ENCODE measurements at regions not wholly inside any gene's neighbourhood (a gene's known extent, or its start where the extent isn't known, plus 50 kb on each side); places are given as distances from the start of the nearest gene placed in this dataset.

GRCh38 chrX:7252013-7252610, 104.2 kb upstream of the PUDP start:
- no peaks in the 10 kb centered on the region for H3K36me3 ChIP-seq (ENCODE audit: control insufficient read depth, insufficient read depth, low read length)
- no peak overlapping the region for H3K27ac ChIP-seq (ENCODE audit: low read depth, low read length)
- no peaks in the 10 kb centered on the region for H3K4me1 ChIP-seq (ENCODE audit: control insufficient read depth, low read depth, low read length)
- no CpG with 5 or more reads among the region's 5 CpGs for WGBS (ENCODE audit: extremely low coverage, insufficient coverage, low lambda C conversion rate)
- no peaks in the 10 kb centered on the region for H3K79me1 ChIP-seq (ENCODE audit: low read length)
- no peak overlapping the region for H2BK15ac ChIP-seq (replicated peaks; ENCODE audit: low read depth)
- DNase-seq: no peak
- no peak overlapping the region for H3K23ac ChIP-seq (ENCODE audit: low read length)
- no peak overlapping the region for H2BK5ac ChIP-seq (ENCODE audit: low read length)
- H3K4ac ChIP-seq (ENCODE audit: low read depth, low read length): no peak overlapping the region
- no peak overlapping the region for H3K4me3 ChIP-seq (ENCODE audit: low read length)
- no peak overlapping the region for H2AK5ac ChIP-seq (ENCODE audit: low read length)
- no peak overlapping the region for H3K18ac ChIP-seq (ENCODE audit: low read length)
- no peak overlapping the region for H4K8ac ChIP-seq (ENCODE audit: low read depth, low read length)
- no peaks in the 10 kb centered on the region for H3K79me2 ChIP-seq (ENCODE audit: control insufficient read depth, insufficient read depth, low read length)
- H4K5ac ChIP-seq (ENCODE audit: low read length): no peak overlapping the region
- H3K56ac ChIP-seq (ENCODE audit: low read length): no peak overlapping the region
- no peak overlapping the region for H2BK120ac ChIP-seq (ENCODE audit: low read depth, low read length)
- no peak overlapping the region for H3K9ac ChIP-seq (ENCODE audit: low read length)
- H3K27me3 ChIP-seq (ENCODE audit: insufficient read depth, low read length, poor library complexity): no peaks in the 10 kb centered on the region
- no peak overlapping the region for H3K4me2 ChIP-seq (ENCODE audit: low read length)

DNA sequence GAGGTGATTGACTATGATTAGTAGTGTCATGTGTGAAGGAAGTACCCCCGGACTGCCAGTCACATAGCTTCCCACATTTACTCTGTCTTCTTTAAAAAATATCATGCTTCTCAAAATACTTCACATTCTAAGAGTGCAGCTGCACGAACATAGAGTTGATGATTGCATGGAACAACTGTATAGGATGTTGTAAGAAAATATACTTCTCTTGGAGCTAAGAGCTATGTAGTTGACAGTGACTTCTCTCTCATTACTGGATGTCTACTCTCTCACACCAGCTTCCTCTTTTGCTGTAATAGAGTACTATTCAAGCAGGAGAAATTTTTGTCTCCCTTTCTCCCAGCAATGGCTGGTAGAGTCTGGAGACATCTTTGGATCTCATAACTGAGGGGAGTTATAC, 99.4 kb upstream of the PUDP start:
- no peak overlapping the region for H3K18ac ChIP-seq (ENCODE audit: low read length)
- no peak for DNase-seq
- no peaks in the 10 kb centered on the region for H3K36me3 ChIP-seq (ENCODE audit: control insufficient read depth, insufficient read depth, low read length)
- H4K8ac ChIP-seq (ENCODE audit: low read depth, low read length): no peak overlapping the region
- no peak overlapping the region for H4K5ac ChIP-seq (ENCODE audit: low read length)
- no peak overlapping the region for H3K23ac ChIP-seq (ENCODE audit: low read length)
- H3K27ac ChIP-seq (ENCODE audit: low read depth, low read length): no peak overlapping the region
- no peaks in the 10 kb centered on the region for H3K27me3 ChIP-seq (ENCODE audit: insufficient read depth, low read length, poor library complexity)
- H3K79me2 ChIP-seq (ENCODE audit: control insufficient read depth, insufficient read depth, low read length): no peaks in the 10 kb centered on the region
- WGBS (ENCODE audit: extremely low coverage, insufficient coverage, low lambda C conversion rate): no CpG with 5 or more reads among the region's 2 CpGs
- no peak overlapping the region for H3K56ac ChIP-seq (ENCODE audit: low read length)
- H2BK5ac ChIP-seq (ENCODE audit: low read length): no peak overlapping the region
- no peak overlapping the region for H3K4me3 ChIP-seq (ENCODE audit: low read length)
- no peak overlapping the region for H2BK15ac ChIP-seq (replicated peaks; ENCODE audit: low read depth)
- no peak overlapping the region for H3K9ac ChIP-seq (ENCODE audit: low read length)
- no peak overlapping the region for H2BK120ac ChIP-seq (ENCODE audit: low read depth, low read length)
- H3K4me1 ChIP-seq (ENCODE audit: control insufficient read depth, low read depth, low read length): no peaks in the 10 kb centered on the region
- no peak overlapping the region for H2AK5ac ChIP-seq (ENCODE audit: low read length)
- no peak overlapping the region for H3K4ac ChIP-seq (ENCODE audit: low read depth, low read length)
- no peak overlapping the region for H3K4me2 ChIP-seq (ENCODE audit: low read length)
- no peaks in the 10 kb centered on the region for H3K79me1 ChIP-seq (ENCODE audit: low read length)

DNA sequence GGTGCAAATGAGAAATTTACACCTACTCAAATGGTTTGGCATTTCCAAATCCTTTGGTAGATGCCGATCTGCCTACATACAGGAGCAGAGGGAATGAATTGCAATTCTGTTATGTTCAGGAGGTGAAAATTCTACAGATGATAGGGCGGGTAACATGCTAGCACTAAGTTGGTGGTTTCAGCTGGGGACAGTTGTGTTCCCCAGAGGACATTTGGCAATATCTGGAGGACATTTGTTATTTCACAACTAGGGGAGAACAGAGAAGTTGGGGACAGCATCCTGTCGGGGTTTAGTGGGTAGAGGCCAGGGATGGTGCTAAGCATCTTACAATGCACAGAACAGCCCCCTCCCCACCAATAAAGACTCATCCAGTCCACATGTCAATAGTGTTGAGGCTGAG, 96.5 kb upstream of the PUDP start:
- Histone ChIP-seq H3K27me3 (ENCODE audit: insufficient read depth, low read length, poor library complexity) (no peaks in the 10 kb centered on the region), H3K79me1 (ENCODE audit: low read length) (no peaks in the 10 kb centered on the region), H4K8ac (ENCODE audit: low read depth, low read length) (no peak overlapping the region), H3K4me2 (ENCODE audit: low read length) (no peak overlapping the region), H3K4me1 (ENCODE audit: control insufficient read depth, low read depth, low read length) (no peaks in the 10 kb centered on the region), H3K4me3 (ENCODE audit: low read length) (no peak overlapping the region), H2AK5ac (ENCODE audit: low read length) (no peak overlapping the region), H3K36me3 (ENCODE audit: control insufficient read depth, insufficient read depth, low read length) (no peaks in the 10 kb centered on the region), H2BK5ac (ENCODE audit: low read length) (no peak overlapping the region), H3K9ac (ENCODE audit: low read length) (no peak overlapping the region), H4K5ac (ENCODE audit: low read length) (no peak overlapping the region), H2BK15ac (replicated peaks; ENCODE audit: low read depth) (no peak overlapping the region), H3K79me2 (ENCODE audit: control insufficient read depth, insufficient read depth, low read length) (no peaks in the 10 kb centered on the region), H3K56ac (ENCODE audit: low read length) (no peak overlapping the region), H3K18ac (ENCODE audit: low read length) (no peak overlapping the region), H3K23ac (ENCODE audit: low read length) (no peak overlapping the region), H3K27ac (ENCODE audit: low read depth, low read length) (no peak overlapping the region), H3K4ac (ENCODE audit: low read depth, low read length) (no peak overlapping the region), H2BK120ac (ENCODE audit: low read depth, low read length) (no peak overlapping the region)
- no peak for DNase-seq
- WGBS (ENCODE audit: extremely low coverage, insufficient coverage, low lambda C conversion rate): no CpG with 5 or more reads among the region's 3 CpGs

DNA sequence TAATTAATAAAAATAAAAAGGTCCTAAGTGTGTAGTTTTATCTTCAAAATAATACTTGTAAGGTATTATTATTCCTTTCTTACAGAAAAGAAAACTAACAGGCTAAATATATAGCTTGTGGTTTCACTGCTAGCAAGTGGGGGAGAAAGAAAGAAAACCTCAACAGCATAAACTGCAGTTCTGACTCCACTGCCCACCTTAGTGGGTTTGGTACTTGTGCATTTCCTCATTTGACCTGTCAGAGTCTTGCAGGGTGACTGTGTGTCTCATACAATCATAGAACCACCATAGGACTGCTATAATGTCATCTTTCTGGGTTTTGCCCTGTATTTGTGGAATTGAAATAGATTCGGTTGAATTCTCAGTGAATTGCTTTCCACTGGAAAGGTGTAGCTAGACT, 94.7 kb upstream of the PUDP start:
- H3K4me2 ChIP-seq (ENCODE audit: low read length): no peak overlapping the region
- H2BK120ac ChIP-seq (ENCODE audit: low read depth, low read length): no peak overlapping the region
- WGBS (ENCODE audit: extremely low coverage, insufficient coverage, low lambda C conversion rate): no CpG with 5 or more reads among the region's 1 CpG
- H3K56ac ChIP-seq (ENCODE audit: low read length): no peak overlapping the region
- H3K4ac ChIP-seq (ENCODE audit: low read depth, low read length): no peak overlapping the region
- DNase-seq: no peak
- H3K18ac ChIP-seq (ENCODE audit: low read length): no peak overlapping the region
- no peaks in the 10 kb centered on the region for H3K36me3 ChIP-seq (ENCODE audit: control insufficient read depth, insufficient read depth, low read length)
- H3K9ac ChIP-seq (ENCODE audit: low read length): no peak overlapping the region
- no peak overlapping the region for H2AK5ac ChIP-seq (ENCODE audit: low read length)
- no peaks in the 10 kb centered on the region for H3K27me3 ChIP-seq (ENCODE audit: insufficient read depth, low read length, poor library complexity)
- no peak overlapping the region for H2BK5ac ChIP-seq (ENCODE audit: low read length)
- H3K27ac ChIP-seq (ENCODE audit: low read depth, low read length): no peak overlapping the region
- no peak overlapping the region for H4K5ac ChIP-seq (ENCODE audit: low read length)
- no peak overlapping the region for H2BK15ac ChIP-seq (replicated peaks; ENCODE audit: low read depth)
- H3K4me3 ChIP-seq (ENCODE audit: low read length): no peak overlapping the region
- no peaks in the 10 kb centered on the region for H3K4me1 ChIP-seq (ENCODE audit: control insufficient read depth, low read depth, low read length)
- no peak overlapping the region for H4K8ac ChIP-seq (ENCODE audit: low read depth, low read length)
- H3K79me1 ChIP-seq (ENCODE audit: low read length): no peaks in the 10 kb centered on the region
- no peaks in the 10 kb centered on the region for H3K79me2 ChIP-seq (ENCODE audit: control insufficient read depth, insufficient read depth, low read length)
- no peak overlapping the region for H3K23ac ChIP-seq (ENCODE audit: low read length)

GRCh38 chrX:7240929-7241328, 93.0 kb upstream of the PUDP start:
- no peak overlapping the region for H2BK120ac ChIP-seq (ENCODE audit: low read depth, low read length)
- no CpG with 5 or more reads among the region's 2 CpGs for WGBS (ENCODE audit: extremely low coverage, insufficient coverage, low lambda C conversion rate)
- no peak overlapping the region for H4K8ac ChIP-seq (ENCODE audit: low read depth, low read length)

DNA sequence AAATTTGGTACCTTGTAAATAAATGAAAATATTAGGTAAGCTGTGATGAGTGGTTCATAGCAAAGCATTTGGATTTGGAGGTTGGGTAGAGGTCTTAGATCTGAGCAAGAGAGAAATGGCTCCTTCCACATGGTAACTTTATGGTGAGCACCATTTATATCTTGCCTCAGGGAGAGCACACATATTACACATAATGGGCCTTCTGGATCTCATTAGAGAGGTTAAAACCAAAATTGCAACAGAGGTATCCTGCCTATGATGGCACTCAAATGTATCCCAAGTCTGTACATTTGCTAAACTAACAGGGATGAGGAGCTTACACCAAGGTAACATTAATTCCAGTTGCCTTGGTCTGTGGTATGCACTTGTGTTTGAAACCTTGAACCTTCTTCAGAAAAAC, 87.1 kb upstream of the PUDP start:
- H3K79me1 ChIP-seq (ENCODE audit: low read length): no peaks in the 10 kb centered on the region
- no peak overlapping the region for H3K4me2 ChIP-seq (ENCODE audit: low read length)
- H4K5ac ChIP-seq (ENCODE audit: low read length): no peak overlapping the region
- no peak overlapping the region for H2BK15ac ChIP-seq (replicated peaks; ENCODE audit: low read depth)
- no peak overlapping the region for H4K8ac ChIP-seq (ENCODE audit: low read depth, low read length)
- H3K56ac ChIP-seq (ENCODE audit: low read length): no peak overlapping the region
- no peak overlapping the region for H3K4ac ChIP-seq (ENCODE audit: low read depth, low read length)
- no peaks in the 10 kb centered on the region for H3K36me3 ChIP-seq (ENCODE audit: control insufficient read depth, insufficient read depth, low read length)
- H3K79me2 ChIP-seq (ENCODE audit: control insufficient read depth, insufficient read depth, low read length): no peaks in the 10 kb centered on the region
- H2BK5ac ChIP-seq (ENCODE audit: low read length): no peak overlapping the region
- no peak for DNase-seq
- H3K27ac ChIP-seq (ENCODE audit: low read depth, low read length): no peak overlapping the region
- H3K9ac ChIP-seq (ENCODE audit: low read length): no peak overlapping the region
- no peaks in the 10 kb centered on the region for H3K4me1 ChIP-seq (ENCODE audit: control insufficient read depth, low read depth, low read length)
- H2BK120ac ChIP-seq (ENCODE audit: low read depth, low read length): no peak overlapping the region
- no peaks in the 10 kb centered on the region for H3K27me3 ChIP-seq (ENCODE audit: insufficient read depth, low read length, poor library complexity)
- no peak overlapping the region for H2AK5ac ChIP-seq (ENCODE audit: low read length)
- no peak overlapping the region for H3K18ac ChIP-seq (ENCODE audit: low read length)
- no peak overlapping the region for H3K23ac ChIP-seq (ENCODE audit: low read length)
- no peak overlapping the region for H3K4me3 ChIP-seq (ENCODE audit: low read length)

More at GRCh38 chrX:7240929-7241328, 93.0 kb upstream of the PUDP start:
- no peak overlapping the region for H3K4me3 ChIP-seq (ENCODE audit: low read length)
- H3K79me2 ChIP-seq (ENCODE audit: control insufficient read depth, insufficient read depth, low read length): no peaks in the 10 kb centered on the region
- H3K36me3 ChIP-seq (ENCODE audit: control insufficient read depth, insufficient read depth, low read length): no peaks in the 10 kb centered on the region
- no peak overlapping the region for H3K9ac ChIP-seq (ENCODE audit: low read length)
- no peak overlapping the region for H3K56ac ChIP-seq (ENCODE audit: low read length)
- no peak for DNase-seq
- no peak overlapping the region for H3K23ac ChIP-seq (ENCODE audit: low read length)
- no peak overlapping the region for H3K27ac ChIP-seq (ENCODE audit: low read depth, low read length)
- no peak overlapping the region for H3K4me2 ChIP-seq (ENCODE audit: low read length)
- no peaks in the 10 kb centered on the region for H3K27me3 ChIP-seq (ENCODE audit: insufficient read depth, low read length, poor library complexity)
- no peak overlapping the region for H3K18ac ChIP-seq (ENCODE audit: low read length)
- no peak overlapping the region for H2BK15ac ChIP-seq (replicated peaks; ENCODE audit: low read depth)
- H3K79me1 ChIP-seq (ENCODE audit: low read length): no peaks in the 10 kb centered on the region
- H4K5ac ChIP-seq (ENCODE audit: low read length): no peak overlapping the region
- no peak overlapping the region for H2BK5ac ChIP-seq (ENCODE audit: low read length)
- no peak overlapping the region for H3K4ac ChIP-seq (ENCODE audit: low read depth, low read length)
- H3K4me1 ChIP-seq (ENCODE audit: control insufficient read depth, low read depth, low read length): no peaks in the 10 kb centered on the region
- H2AK5ac ChIP-seq (ENCODE audit: low read length): no peak overlapping the region

Data from mesendoderm (in vitro differentiated cells).